ENCODE measurements at regions not wholly inside any gene's neighbourhood (a gene's known extent, or its start where the extent isn't known, plus 50 kb on each side); places are given as distances from the start of the nearest gene placed in this dataset.

DNA sequence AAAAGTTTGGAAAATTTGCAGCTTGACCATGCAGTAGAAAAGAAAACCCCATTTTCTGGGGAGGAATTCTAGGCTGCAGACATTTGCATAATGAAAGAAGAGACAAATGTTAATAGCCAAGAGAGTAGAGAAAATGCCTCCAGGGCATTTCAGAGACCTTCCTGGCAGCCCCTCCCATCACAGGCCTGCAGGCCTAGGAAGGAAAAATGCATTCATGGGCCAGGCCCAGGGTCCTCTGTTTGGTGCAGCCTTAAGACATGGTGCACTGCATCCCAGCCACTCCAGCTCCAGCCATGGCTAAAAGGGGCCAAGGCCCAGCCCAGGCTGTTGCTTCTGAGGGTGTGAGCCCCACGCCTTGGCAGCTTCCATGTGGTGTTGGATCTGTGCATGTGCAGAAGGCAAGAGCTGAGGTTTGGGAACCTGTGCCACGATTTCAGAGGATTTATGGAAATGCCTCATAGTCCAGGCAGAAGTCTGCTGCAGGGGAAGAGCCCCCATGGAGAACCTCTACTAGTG is 75.0 kb upstream of the OR13F1 start:
- no peak for DNase-seq

DNA sequence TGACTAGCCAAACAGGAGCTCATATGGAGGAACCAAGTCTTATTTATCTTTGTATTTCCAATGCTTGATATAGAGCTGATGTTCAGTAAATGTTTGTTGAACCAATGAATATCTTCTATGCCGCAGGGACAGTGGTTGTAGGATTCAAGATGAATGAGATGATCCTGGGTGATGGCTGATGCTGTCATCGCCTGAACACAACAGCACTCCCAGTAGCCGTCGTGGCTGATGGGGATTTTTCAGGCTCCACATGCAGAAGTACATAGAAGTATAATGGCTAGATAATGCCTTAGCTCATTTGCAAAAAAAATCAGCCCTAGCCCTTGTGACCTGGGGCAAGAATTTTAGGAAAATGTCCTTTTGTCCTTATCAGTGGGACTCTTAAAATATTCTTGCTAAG is 69.0 kb upstream of the OR13F1 start:
- DNase-seq: no peak

DNA sequence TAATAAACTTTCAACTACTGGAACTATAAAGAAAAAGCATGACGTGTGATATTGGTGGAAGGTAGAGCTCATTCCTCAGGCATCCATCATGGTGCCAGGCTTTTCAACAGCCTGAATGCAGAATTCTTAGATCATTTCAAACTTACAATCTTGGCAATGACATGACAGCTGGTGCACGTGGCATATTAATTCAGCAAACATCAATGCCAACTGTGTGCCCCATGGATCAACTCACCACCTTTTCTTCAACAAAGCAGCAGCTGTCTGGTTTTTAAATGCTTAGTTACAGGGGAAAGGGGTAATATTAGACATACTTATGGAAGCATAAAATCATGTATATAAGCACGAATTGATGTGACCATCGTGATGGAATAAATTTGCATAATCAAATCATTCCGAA is 56.0 kb upstream of the OR13F1 start:
- DNase-seq: no peak

Data from anterior cingulate cortex (tissue), 58 donors.